PC-9 (cell line): ENCODE measurements at regions not wholly inside any gene's neighbourhood (a gene's known extent, or its start where the extent isn't known, plus 50 kb on each side); places are given as distances from the start of the nearest gene placed in this dataset.

Experiments
- BruUV-seq: library from RNA; stranded (reverse); fragments of 400-500 nt; replicated peaks from 2 replicates; lab custom pipeline; 2021; lab: Mats Ljungman, UMichigan
- CTCF ChIA-PET: fragments of 300-600 bp; sonication (Branson Sonifier 250); formaldehyde crosslinking; loops from one replicate; lab custom pipeline; 2022; ENCODE audit warnings: antibody characterized with exemption; lab: Charles Lee
- POLR2A ChIA-PET: fragments of 300-600 bp; sonication (Branson Sonifier 250); formaldehyde crosslinking; loops from one replicate; lab custom pipeline; 2022; ENCODE audit warnings: antibody characterized with exemption; ENCODE audit not compliant: unreplicated experiment; lab: Charles Lee
- DNase-seq, 2 experiments: peaks; one replicate each; pipeline versions ENCODE4 v3.0.0 to v3.0.0-alpha.2; 2015 to 2022; ENCODE audit warnings: mixed read lengths in 1 of 2
- H2AFZ ChIP-seq: fragments of 200-600 bp; sonication (generic); 2 replicates; pipeline ENCODE4 v1.8.1; 2017; ENCODE audit warnings: antibody characterized with exemption
- H3F3A ChIP-seq: fragments of 200-600 bp; sonication (generic); 2 replicates; pipeline ENCODE4 v1.8.1; 2017; ENCODE audit warnings: antibody characterized with exemption, mild to moderate bottlenecking, low read depth; ENCODE audit not compliant: insufficient read depth
- H3K27ac ChIP-seq: fragments of 200-600 bp; sonication (generic); 2 replicates; pipeline ENCODE4 v1.6.1; 2016; ENCODE audit warnings: mixed run types
- H3K27me3 ChIP-seq: fragments of 200-600 bp; sonication (generic); 2 replicates; pipeline ENCODE4 v1.6.1; 2016; ENCODE audit warnings: low read depth, mixed run types; ENCODE audit not compliant: insufficient read depth
- H3K36me3 ChIP-seq: fragments of 200-600 bp; sonication (generic); 2 replicates; pipeline ENCODE4 v1.6.1; 2016; ENCODE audit warnings: low read depth, mixed run types
- H3K4me1 ChIP-seq: fragments of 200-600 bp; sonication (generic); replicated peaks from 2 replicates; pipeline ENCODE4 v1.6.1; 2016; ENCODE audit warnings: mixed run types; ENCODE audit not compliant: insufficient read depth
- H3K4me2 ChIP-seq: fragments of 200-600 bp; sonication (generic); 2 replicates; pipeline ENCODE4 v1.6.1; 2017; ENCODE audit warnings: mixed run types
- H3K4me3 ChIP-seq: fragments of 200-600 bp; sonication (generic); 2 replicates; pipeline ENCODE4 v1.6.1; 2016; ENCODE audit warnings: mixed run types
- H3K79me2 ChIP-seq: fragments of 200-600 bp; sonication (generic); 2 replicates; pipeline ENCODE4 v1.6.1; 2017; ENCODE audit warnings: low read depth, mixed run types
- H3K9me2 ChIP-seq: fragments of 200-600 bp; sonication (generic); 2 replicates; pipeline ENCODE4 v1.8.1; 2017; ENCODE audit warnings: mild to moderate bottlenecking; ENCODE audit not compliant: insufficient read depth
- H3K9me3 ChIP-seq: fragments of 200-600 bp; sonication (generic); 2 replicates; pipeline ENCODE4 v1.8.1; 2016; ENCODE audit warnings: low read depth; ENCODE audit not compliant: insufficient read depth
- H4K20me1 ChIP-seq: fragments of 200-600 bp; sonication (generic); 2 replicates; pipeline ENCODE4 v1.8.1; 2017; ENCODE audit not compliant: insufficient read depth
- CTCF ChIP-seq: fragments of 200-600 bp; sonication (generic); conservative IDR thresholded peaks from 2 replicates; pipeline ENCODE4 v1.6.1; 2017; ENCODE audit warnings: mixed run types, antibody characterized with exemption, mild to moderate bottlenecking, moderate library complexity
- EZH2 ChIP-seq: fragments of 200-600 bp; sonication (generic); IDR thresholded peaks from 2 replicates; pipeline ENCODE4 v1.8.0; 2017; ENCODE audit warnings: antibody characterized with exemption, low read depth
- intact Hi-C: fragments of 100-400 bp; cut with micrococcal nuclease; formaldehyde crosslinking; loops from one replicate; pipeline ENCODE4 v1.10.0; 2022; ENCODE audit not compliant: unreplicated experiment

GRCh38 chr5:114953565-114953964 lies 216.1 kb downstream of the TRIM36 start:
- Histone ChIP-seq H3K27ac (no peak overlapping the region), H4K20me1 (no peaks in the 10 kb centered on the region), H3K9me3 (no peaks in the 10 kb centered on the region), H3K4me3 (no peak overlapping the region), H2AFZ (no peak overlapping the region), H3K36me3 (no peaks in the 10 kb centered on the region), H3K4me2 (no peak overlapping the region), H3K79me2 (no peaks in the 10 kb centered on the region), H3F3A (no peaks in the 10 kb centered on the region), H3K9me2 (no peaks in the 10 kb centered on the region), H3K27me3 (0 out of 2 replicates have a peak, but pooled peaks cover 3% of the 10 kb centered on the region), H3K4me1 (no peaks in the 10 kb centered on the region)
- TF ChIP-seq CTCF (no peak), EZH2 (no peak)
- ChIA-PET CTCF (no interaction called here), POLR2A (no interaction called here)
- intact Hi-C loops: no loop called here
- DNase-seq: no peak
- no TSS peak for BruUV-seq

GRCh38 chr5:114952876-114953275 lies 216.8 kb downstream of the TRIM36 start:
- Histone ChIP-seq H3K27ac (no peak overlapping the region), H3F3A (no peaks in the 10 kb centered on the region), H4K20me1 (no peaks in the 10 kb centered on the region), H3K4me3 (no peak overlapping the region), H3K4me2 (no peak overlapping the region), H3K36me3 (no peaks in the 10 kb centered on the region), H3K9me2 (no peaks in the 10 kb centered on the region), H2AFZ (no peak overlapping the region), H3K27me3 (0 out of 2 replicates have a peak, but pooled peaks cover 3% of the 10 kb centered on the region), H3K9me3 (no peaks in the 10 kb centered on the region), H3K4me1 (no peaks in the 10 kb centered on the region), H3K79me2 (no peaks in the 10 kb centered on the region)
- ChIA-PET CTCF (no interaction called here), POLR2A (no interaction called here)
- BruUV-seq: no TSS peak
- no peak for DNase-seq
- no peak for TF ChIP-seq EZH2
- no peak for TF ChIP-seq CTCF
- intact Hi-C loops: no loop called here

GRCh38 chr5:114949756-114950155 lies 220.0 kb downstream of the TRIM36 start:
- Histone ChIP-seq H2AFZ (no peak overlapping the region), H3K9me3 (no peaks in the 10 kb centered on the region), H3K79me2 (no peaks in the 10 kb centered on the region), H3K9me2 (no peaks in the 10 kb centered on the region), H3K36me3 (no peaks in the 10 kb centered on the region), H3K4me1 (no peaks in the 10 kb centered on the region), H3K4me3 (no peak overlapping the region), H3K27me3 (0 out of 2 replicates have a peak, but pooled peaks cover 3% of the 10 kb centered on the region), H3K27ac (no peak overlapping the region), H3K4me2 (no peak overlapping the region), H4K20me1 (no peaks in the 10 kb centered on the region), H3F3A (no peaks in the 10 kb centered on the region)
- CTCF ChIA-PET: no interaction called here
- no peak for DNase-seq
- intact Hi-C loops: no loop called here
- POLR2A ChIA-PET: no interaction called here
- TF ChIP-seq CTCF (no peak), EZH2 (no peak)
- BruUV-seq: no TSS peak
